ENCODE measurements at regions not wholly inside any gene's neighbourhood (a gene's known extent, or its start where the extent isn't known, plus 50 kb on each side); places are given as distances from the start of the nearest gene placed in this dataset.

DNA sequence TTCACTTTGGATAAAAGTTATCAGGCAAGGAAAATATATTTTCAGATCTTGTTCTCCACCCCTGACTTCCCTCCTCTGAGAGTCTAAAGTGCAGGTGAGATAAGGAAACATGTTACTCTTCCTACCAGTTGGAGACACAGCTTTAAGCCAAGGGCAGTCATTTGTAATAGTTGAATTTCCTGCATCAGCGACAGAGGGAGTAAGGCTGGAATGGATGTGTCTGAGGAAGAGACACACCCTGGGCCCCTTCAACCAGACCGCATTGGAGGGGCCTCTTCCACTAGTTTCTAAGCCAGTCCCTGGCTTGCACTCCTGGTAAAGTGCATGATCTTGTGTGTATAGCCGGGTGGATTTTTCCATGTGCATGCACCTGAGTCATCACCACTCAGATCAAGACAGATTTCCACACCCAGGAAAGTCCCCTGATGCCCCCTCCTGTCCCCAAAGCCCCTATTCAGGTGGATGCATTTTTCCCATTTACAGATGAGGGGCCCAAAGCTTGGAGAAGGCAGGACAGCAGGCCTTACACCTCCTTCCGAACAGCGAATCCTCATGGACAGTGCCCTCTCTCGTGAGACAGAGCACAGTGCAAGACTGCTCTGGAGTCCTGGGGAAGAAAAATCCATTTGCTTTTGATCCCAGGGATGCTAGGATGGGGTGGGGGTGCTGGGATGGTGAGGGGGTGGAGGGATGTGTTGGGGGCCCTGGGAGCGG lies 66.7 kb upstream of the SH3RF3 start:
- no peak for TF ChIP-seq RAD21 (IDR thresholded peaks at IDR 0.05; ENCODE audit: low read depth)

DNA sequence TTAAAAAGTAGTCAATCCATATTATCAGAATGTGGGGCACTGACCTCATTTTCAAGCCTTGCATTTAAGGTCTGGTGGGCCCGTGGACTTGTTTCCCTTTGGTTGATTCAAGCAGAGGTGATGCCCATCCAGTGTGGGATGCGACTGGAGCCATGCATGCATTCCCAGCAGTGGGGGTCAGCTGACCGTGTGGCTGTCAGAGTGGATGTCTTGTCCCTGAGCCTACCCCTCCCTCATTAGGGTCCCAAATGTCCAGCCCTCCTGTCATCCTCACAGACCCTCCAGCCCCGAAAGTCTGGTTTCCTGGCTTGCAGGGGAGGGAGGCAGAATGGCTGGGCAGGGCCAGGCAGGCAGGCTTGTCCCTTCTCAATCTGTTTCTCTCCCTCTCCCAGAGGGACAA lies 67.3 kb upstream of the SH3RF3 start:
- TF ChIP-seq CEBPB (IDR thresholded peaks at IDR 0.05) (no peak), TCF12 (IDR thresholded peaks at IDR 0.05; ENCODE audit: low read depth) (no peak), TAF1 (IDR thresholded peaks at IDR 0.05; ENCODE audit: low read depth) (no peak), FOXM1 (IDR thresholded peaks at IDR 0.05; ENCODE audit: borderline replicate concordance, low read depth) (no peak), EP300 (IDR thresholded peaks at IDR 0.05; ENCODE audit: borderline replicate concordance) (no peak), YY1 (IDR thresholded peaks at IDR 0.05; ENCODE audit: low read depth) (no peak), TEAD4 (IDR thresholded peaks at IDR 0.05) (no peak), RAD21 (IDR thresholded peaks at IDR 0.05; ENCODE audit: low read depth) (no peak), ZBTB7A (IDR thresholded peaks at IDR 0.05; ENCODE audit: low read depth) (no peak), USF1 (IDR thresholded peaks at IDR 0.05) (no peak), CREB1 (IDR thresholded peaks at IDR 0.05; ENCODE audit: low read depth) (no peak), NFIC (IDR thresholded peaks at IDR 0.05) (no peak), EGR1 (IDR thresholded peaks at IDR 0.05) (no peak)
- TF ChIP-seq, protein P1, sequence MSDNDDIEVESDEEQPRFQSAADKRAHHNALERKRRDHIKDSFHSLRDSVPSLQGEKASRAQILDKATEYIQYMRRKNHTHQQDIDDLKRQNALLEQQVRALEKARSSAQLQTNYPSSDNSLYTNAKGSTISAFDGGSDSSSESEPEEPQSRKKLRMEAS (IDR thresholded peaks at IDR 0.05), result no peak
- TF ChIP-seq, protein P2, sequence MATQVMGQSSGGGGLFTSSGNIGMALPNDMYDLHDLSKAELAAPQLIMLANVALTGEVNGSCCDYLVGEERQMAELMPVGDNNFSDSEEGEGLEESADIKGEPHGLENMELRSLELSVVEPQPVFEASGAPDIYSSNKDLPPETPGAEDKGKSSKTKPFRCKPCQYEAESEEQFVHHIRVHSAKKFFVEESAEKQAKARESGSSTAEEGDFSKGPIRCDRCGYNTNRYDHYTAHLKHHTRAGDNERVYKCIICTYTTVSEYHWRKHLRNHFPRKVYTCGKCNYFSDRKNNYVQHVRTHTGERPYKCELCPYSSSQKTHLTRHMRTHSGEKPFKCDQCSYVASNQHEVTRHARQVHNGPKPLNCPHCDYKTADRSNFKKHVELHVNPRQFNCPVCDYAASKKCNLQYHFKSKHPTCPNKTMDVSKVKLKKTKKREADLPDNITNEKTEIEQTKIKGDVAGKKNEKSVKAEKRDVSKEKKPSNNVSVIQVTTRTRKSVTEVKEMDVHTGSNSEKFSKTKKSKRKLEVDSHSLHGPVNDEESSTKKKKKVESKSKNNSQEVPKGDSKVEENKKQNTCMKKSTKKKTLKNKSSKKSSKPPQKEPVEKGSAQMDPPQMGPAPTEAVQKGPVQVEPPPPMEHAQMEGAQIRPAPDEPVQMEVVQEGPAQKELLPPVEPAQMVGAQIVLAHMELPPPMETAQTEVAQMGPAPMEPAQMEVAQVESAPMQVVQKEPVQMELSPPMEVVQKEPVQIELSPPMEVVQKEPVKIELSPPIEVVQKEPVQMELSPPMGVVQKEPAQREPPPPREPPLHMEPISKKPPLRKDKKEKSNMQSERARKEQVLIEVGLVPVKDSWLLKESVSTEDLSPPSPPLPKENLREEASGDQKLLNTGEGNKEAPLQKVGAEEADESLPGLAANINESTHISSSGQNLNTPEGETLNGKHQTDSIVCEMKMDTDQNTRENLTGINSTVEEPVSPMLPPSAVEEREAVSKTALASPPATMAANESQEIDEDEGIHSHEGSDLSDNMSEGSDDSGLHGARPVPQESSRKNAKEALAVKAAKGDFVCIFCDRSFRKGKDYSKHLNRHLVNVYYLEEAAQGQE (IDR thresholded peaks at IDR 0.05; ENCODE audit: low read depth), result no peak

DNA sequence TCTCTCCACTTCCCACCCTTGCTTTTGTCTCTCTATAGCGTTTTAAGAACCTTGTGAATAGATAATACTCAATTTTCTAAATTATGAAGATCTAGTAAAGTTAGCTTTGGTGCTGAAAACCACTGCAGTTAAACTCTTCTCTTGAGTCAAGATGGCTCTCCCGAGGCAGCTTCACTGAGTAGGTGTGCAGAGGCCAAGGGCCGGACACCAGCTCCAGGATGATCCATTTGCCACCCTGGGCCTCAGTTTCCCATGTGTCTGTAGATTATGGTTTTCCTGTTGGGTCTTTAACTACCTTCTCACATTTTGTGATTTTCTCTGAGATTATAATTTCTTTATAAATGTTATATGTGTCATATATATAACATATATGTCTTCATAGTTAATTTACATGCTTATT lies 68.5 kb upstream of the SH3RF3 start:
- TF ChIP-seq EP300 (IDR thresholded peaks at IDR 0.05; ENCODE audit: borderline replicate concordance) (no peak), YY1 (IDR thresholded peaks at IDR 0.05; ENCODE audit: low read depth) (no peak), EGR1 (IDR thresholded peaks at IDR 0.05) (no peak), TCF12 (IDR thresholded peaks at IDR 0.05; ENCODE audit: low read depth) (no peak), NFIC (IDR thresholded peaks at IDR 0.05) (no peak), TAF1 (IDR thresholded peaks at IDR 0.05; ENCODE audit: low read depth) (no peak), CEBPB (IDR thresholded peaks at IDR 0.05) (no peak), RAD21 (IDR thresholded peaks at IDR 0.05; ENCODE audit: low read depth) (no peak), USF1 (IDR thresholded peaks at IDR 0.05) (no peak), FOXM1 (IDR thresholded peaks at IDR 0.05; ENCODE audit: borderline replicate concordance, low read depth) (no peak), ZBTB7A (IDR thresholded peaks at IDR 0.05; ENCODE audit: low read depth) (no peak), TEAD4 (IDR thresholded peaks at IDR 0.05) (no peak), CREB1 (IDR thresholded peaks at IDR 0.05; ENCODE audit: low read depth) (no peak)
- TF ChIP-seq, protein P1 (IDR thresholded peaks at IDR 0.05), result no peak
- TF ChIP-seq, protein P2 (IDR thresholded peaks at IDR 0.05; ENCODE audit: low read depth), result no peak

DNA sequence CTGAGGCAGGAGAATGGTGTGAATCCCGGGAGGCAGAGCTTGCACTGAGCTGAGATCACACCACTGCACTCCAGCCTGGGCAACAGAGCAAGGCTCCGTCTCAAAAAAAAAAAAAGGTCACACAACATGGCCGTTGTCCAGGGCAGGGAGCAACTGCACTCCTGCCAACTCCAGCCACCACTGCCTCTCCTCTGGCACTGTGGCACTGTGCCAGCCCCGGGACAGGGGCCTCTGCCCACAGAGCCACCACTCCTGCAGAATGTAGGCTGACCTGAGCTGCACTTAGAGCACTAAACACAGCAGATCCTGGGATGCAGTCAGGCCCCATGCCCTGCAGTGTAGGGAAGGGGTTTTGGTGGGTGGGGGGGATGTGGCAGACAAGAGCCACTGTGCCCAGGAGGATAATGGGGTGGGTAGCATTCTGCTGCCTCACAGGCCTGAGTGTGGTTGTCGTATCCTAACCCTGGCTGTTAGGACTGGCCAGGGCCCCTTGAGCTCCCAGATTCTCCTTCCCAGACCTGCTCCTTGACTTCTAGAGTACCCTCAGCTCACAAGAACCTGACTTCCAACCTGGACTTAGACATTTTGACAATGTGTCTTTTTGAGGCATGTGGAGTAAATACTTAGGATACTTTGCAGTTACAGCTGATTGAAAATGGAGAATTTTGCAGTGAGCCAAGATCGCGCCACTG lies 69.4 kb upstream of the SH3RF3 start:
- TF ChIP-seq ZBTB7A (IDR thresholded peaks at IDR 0.05; ENCODE audit: low read depth) (no peak), EP300 (IDR thresholded peaks at IDR 0.05; ENCODE audit: borderline replicate concordance) (no peak), CEBPB (IDR thresholded peaks at IDR 0.05) (no peak), RAD21 (IDR thresholded peaks at IDR 0.05; ENCODE audit: low read depth) (no peak), YY1 (IDR thresholded peaks at IDR 0.05; ENCODE audit: low read depth) (no peak), CREB1 (IDR thresholded peaks at IDR 0.05; ENCODE audit: low read depth) (no peak), TAF1 (IDR thresholded peaks at IDR 0.05; ENCODE audit: low read depth) (no peak), TEAD4 (IDR thresholded peaks at IDR 0.05) (no peak), FOXM1 (IDR thresholded peaks at IDR 0.05; ENCODE audit: borderline replicate concordance, low read depth) (no peak), TCF12 (IDR thresholded peaks at IDR 0.05; ENCODE audit: low read depth) (no peak), NFIC (IDR thresholded peaks at IDR 0.05) (no peak), EGR1 (IDR thresholded peaks at IDR 0.05) (no peak), USF1 (IDR thresholded peaks at IDR 0.05) (no peak)
- TF ChIP-seq, protein P2 (IDR thresholded peaks at IDR 0.05; ENCODE audit: low read depth), result no peak
- TF ChIP-seq, protein P1 (IDR thresholded peaks at IDR 0.05), result no peak
